ENCODE measurements at regions not wholly inside any gene's neighbourhood (a gene's known extent, or its start where the extent isn't known, plus 50 kb on each side); places are given as distances from the start of the nearest gene placed in this dataset.
"Not testable (repeated sequence)": the region's sequence is repeated elsewhere in the genome, so short reads cannot be mapped to it uniquely, and the experiment has no call there.

- TF ChIP-seq CTCF (IDR thresholded peaks at IDR 0.05); ZFX (IDR thresholded peaks at IDR 0.05; ENCODE audit: borderline replicate concordance): not testable (repeated sequence)
Measured at GRCh38 chr12:126049501-126049900, 984.3 kb downstream of the AACS start.
